H1 (cell line): ENCODE measurements at regions not wholly inside any gene's neighbourhood (a gene's known extent, or its start where the extent isn't known, plus 50 kb on each side); places are given as distances from the start of the nearest gene placed in this dataset.
A peak's percentile ranks its signal among the peaks of the same experiment; 100 is the strongest.

Experiments
- CTCF ChIA-PET: fragments of 300-600 bp; sonication (Branson Sonifier 250); formaldehyde crosslinking; loops from one replicate; lab custom pipeline; 2021; ENCODE audit not compliant: partially characterized antibody; lab: Charles Lee
- POLR2A ChIA-PET: fragments of 300-600 bp; sonication (Branson Sonifier 250); formaldehyde crosslinking; loops from one replicate; lab custom pipeline; 2021; ENCODE audit warnings: inconsistent platforms; ENCODE audit not compliant: partially characterized antibody; lab: Charles Lee
- DNase-seq, 2 experiments: peaks; one replicate each; pipeline versions ENCODE4 v3.0.0 to v3.0.0-alpha.2; 2010 to 2022; ENCODE audit warnings: low spot score in 2 of 2, low read depth in 1 of 2, mixed read lengths in 1 of 2
- FAIRE-seq: peaks from 2 replicates; lab custom pipeline; 2011; peaks lifted over from hg19 to GRCh38; lab: Jason Lieb, UNC
- H2AFZ ChIP-seq: 2 replicates; pipeline ENCODE4 v1.8.1; 2012; ENCODE audit warnings: low read length, inconsistent platforms
- H2AK5ac ChIP-seq: 2 replicates; pipeline ENCODE4 v1.6.1; 2013; ENCODE audit warnings: low read depth, low read length
- H2BK120ac ChIP-seq: replicated peaks from 2 replicates; pipeline ENCODE3; 2013; ENCODE audit warnings: low read depth, low read length, inconsistent platforms
- H2BK12ac ChIP-seq: 2 replicates; pipeline ENCODE4 v1.6.1; 2013; ENCODE audit warnings: low read depth, low read length
- H2BK15ac ChIP-seq: 2 replicates; pipeline ENCODE4 v1.6.1; 2013; ENCODE audit warnings: low read length
- H2BK20ac ChIP-seq: 2 replicates; pipeline ENCODE4 v1.6.1; 2013; ENCODE audit warnings: low read length
- H2BK5ac ChIP-seq: 2 replicates; pipeline ENCODE4 v1.6.1; 2013; ENCODE audit warnings: low read depth, low read length
- H3K14ac ChIP-seq: 2 replicates; pipeline ENCODE4 v1.6.1; 2013; ENCODE audit warnings: inconsistent platforms; ENCODE audit not compliant: insufficient read length
- H3K18ac ChIP-seq: 2 replicates; pipeline ENCODE4 v1.6.1; 2013; ENCODE audit warnings: low read length; ENCODE audit errors: extremely low read depth
- H3K23ac ChIP-seq: 2 replicates; pipeline ENCODE4 v1.6.1; 2013; ENCODE audit warnings: inconsistent platforms; ENCODE audit not compliant: insufficient read length
- H3K23me2 ChIP-seq: 2 replicates; pipeline ENCODE4 v1.6.1; 2013; ENCODE audit warnings: low read depth, low read length
- H3K27ac ChIP-seq: 2 replicates; pipeline ENCODE4 v1.6.1; 2011; ENCODE audit warnings: low read depth, low read length, inconsistent platforms
- H3K27me3 ChIP-seq, 4 experiments: replicated peaks in 1 of 4; 1 replicate in 1 of 4; 2 replicates in 3 of 4; pipeline versions ENCODE4 v1.6.1 to v1.8.1; 2011 to 2013; ENCODE audit warnings: low read length in 3 of 4, mild to moderate bottlenecking in 3 of 4, inconsistent platforms in 2 of 4, mixed read lengths in 2 of 4, moderate library complexity in 1 of 4; ENCODE audit not compliant: control insufficient read depth in 3 of 4, insufficient read depth in 3 of 4; ENCODE audit errors: extremely low read depth in 1 of 4
- H3K36me3 ChIP-seq, 4 experiments: 2 replicates each; pipeline versions ENCODE4 v1.6.1 to v1.8.1; 2011 to 2013; ENCODE audit warnings: mild to moderate bottlenecking in 4 of 4, low read length in 3 of 4, moderate library complexity in 2 of 4, control low read depth in 1 of 4, inconsistent platforms in 1 of 4; ENCODE audit not compliant: insufficient read depth in 4 of 4, control insufficient read depth in 2 of 4
- H3K4ac ChIP-seq: replicated peaks from 2 replicates; pipeline ENCODE3; 2013; ENCODE audit warnings: low read length, low read depth, mixed read lengths, inconsistent platforms; ENCODE audit not compliant: insufficient read length
- H3K4me1 ChIP-seq, 4 experiments: replicated peaks in 1 of 4; 1 replicate in 1 of 4; 2 replicates in 3 of 4; pipeline versions ENCODE4 v1.6.1 to v1.8.1; 2011 to 2013; ENCODE audit warnings: low read length in 3 of 4, inconsistent platforms in 2 of 4, mixed read lengths in 1 of 4; ENCODE audit not compliant: insufficient read depth in 4 of 4, control insufficient read depth in 3 of 4
- H3K4me2 ChIP-seq, 2 experiments: 2 replicates each; pipeline versions ENCODE4 v1.6.1 to v1.8.1; 2011 to 2013; ENCODE audit warnings: low read depth in 2 of 2, low read length in 2 of 2, control low read depth in 1 of 2, inconsistent platforms in 1 of 2, mild to moderate bottlenecking in 1 of 2; ENCODE audit not compliant: insufficient read depth in 1 of 2
- H3K4me3 ChIP-seq, 4 experiments: fragments of 200-600, 300-600 bp in 1 of 4; sonication (generic), shearing (Covaris generic), sonication (Bioruptor Twin) in 1 of 4; 2 replicates each; pipeline versions ENCODE4 v1.5.1 to v1.8.1; 2011 to 2016; ENCODE audit warnings: low read length in 4 of 4, low read depth in 3 of 4, control low read depth in 2 of 4, inconsistent platforms in 2 of 4, mild to moderate bottlenecking in 2 of 4, mixed read lengths in 1 of 4, moderate library complexity in 1 of 4; ENCODE audit not compliant: insufficient read depth in 2 of 4; ENCODE audit errors: extremely low read depth in 1 of 4
- H3K56ac ChIP-seq: replicated peaks from 2 replicates; pipeline ENCODE3; 2013; ENCODE audit warnings: low read depth, mild to moderate bottlenecking, mixed read lengths, low read length, inconsistent platforms; ENCODE audit not compliant: insufficient read length
- H3K79me1 ChIP-seq: 2 replicates; pipeline ENCODE4 v1.6.1; 2013; ENCODE audit warnings: low read depth, low read length, control low read depth
- H3K79me2 ChIP-seq, 2 experiments: 2 replicates each; pipeline versions ENCODE4 v1.6.1 to v1.8.1; 2012 to 2013; ENCODE audit warnings: low read length in 2 of 2, mild to moderate bottlenecking in 2 of 2, inconsistent platforms in 1 of 2; ENCODE audit not compliant: insufficient read depth in 2 of 2, control insufficient read depth in 1 of 2
- H3K9ac ChIP-seq, 4 experiments: replicated peaks in 1 of 4; 1 replicate in 1 of 4; 2 replicates in 3 of 4; pipeline versions ENCODE4 v1.6.1 to v1.8.1; 2011 to 2013; ENCODE audit warnings: low read depth in 3 of 4, low read length in 3 of 4, control low read depth in 2 of 4, mild to moderate bottlenecking in 2 of 4, moderate library complexity in 2 of 4, inconsistent platforms in 1 of 4; ENCODE audit errors: extremely low read depth in 1 of 4
- H3K9me3 ChIP-seq, 2 experiments: 2 replicates each; pipeline versions ENCODE4 v1.6.1 to v1.8.1; 2012 to 2013; ENCODE audit warnings: mild to moderate bottlenecking in 2 of 2, moderate library complexity in 2 of 2, control low read depth in 1 of 2, inconsistent platforms in 1 of 2, low read depth in 1 of 2, low read length in 1 of 2, mixed read lengths in 1 of 2; ENCODE audit not compliant: insufficient read depth in 2 of 2
- H4K20me1 ChIP-seq, 2 experiments: replicated peaks in 1 of 2; 2 replicates each; pipeline versions ENCODE3 to v1.8.1; 2011 to 2013; ENCODE audit warnings: inconsistent platforms in 2 of 2, low read length in 2 of 2, mild to moderate bottlenecking in 1 of 2; ENCODE audit not compliant: insufficient read depth in 2 of 2, control insufficient read depth in 1 of 2
- H4K5ac ChIP-seq: 2 replicates; pipeline ENCODE4 v1.6.1; 2013; ENCODE audit warnings: low read length, low read depth, mixed read lengths, inconsistent platforms; ENCODE audit not compliant: insufficient read length
- H4K8ac ChIP-seq: 2 replicates; pipeline ENCODE4 v1.8.0; 2013; ENCODE audit warnings: mild to moderate bottlenecking, moderate library complexity, low read length, inconsistent platforms; ENCODE audit not compliant: insufficient read depth; ENCODE audit errors: extremely low read depth
- H4K91ac ChIP-seq: replicated peaks from 2 replicates; pipeline ENCODE3; 2013; ENCODE audit warnings: low read length, mixed read lengths, inconsistent platforms; ENCODE audit not compliant: insufficient read length
- BRCA1 ChIP-seq: IDR thresholded peaks from 2 replicates; pipeline ENCODE4 v1.6.1; 2012; ENCODE audit warnings: low read depth, low read length, improper control_type of control experiment
- CBX5 ChIP-seq: fragments of 300-800, 300-1000 bp; sonication (generic); IDR thresholded peaks from 2 replicates; pipeline ENCODE4 v1.7.1; 2016; ENCODE audit warnings: antibody characterized with exemption, low read length, low read depth
- HDAC2 ChIP-seq, 2 experiments: fragments of 300-600 bp in 1 of 2; sonication (generic) in 1 of 2; IDR thresholded peaks; 2 replicates each; pipeline ENCODE4 v1.6.1; 2011 to 2012; ENCODE audit warnings: low read depth in 2 of 2, low read length in 2 of 2, mild to moderate bottlenecking in 2 of 2, moderate library complexity in 2 of 2, borderline replicate concordance in 1 of 2, inconsistent platforms in 1 of 2
- JUN ChIP-seq: IDR thresholded peaks from 2 replicates; pipeline ENCODE4 v1.6.1; 2011; ENCODE audit warnings: low read depth, mild to moderate bottlenecking, improper control_type of control experiment, low read length
- JUND ChIP-seq: IDR thresholded peaks from 2 replicates; pipeline ENCODE4 v1.6.1; 2011; ENCODE audit warnings: mild to moderate bottlenecking, improper control_type of control experiment, low read length
- KDM5A ChIP-seq: fragments of 200-600 bp; IDR thresholded peaks from 2 replicates; pipeline ENCODE4 v1.7.1; 2012; ENCODE audit warnings: mild to moderate bottlenecking, low read length, inconsistent platforms, mixed read lengths
- SP2 ChIP-seq: IDR thresholded peaks from 2 replicates; pipeline ENCODE4 v1.6.1; 2012; ENCODE audit warnings: mild to moderate bottlenecking, low read length, inconsistent platforms
- TCF12 ChIP-seq: IDR thresholded peaks from 2 replicates; pipeline ENCODE4 v1.6.1; 2011; ENCODE audit warnings: low read depth, mild to moderate bottlenecking, low read length
- YY1 ChIP-seq: IDR thresholded peaks from 2 replicates; pipeline ENCODE4 v1.6.1; 2011; ENCODE audit warnings: low read depth, mild to moderate bottlenecking, low read length
- WGBS, 2 experiments: shearing (Covaris generic) in 1 of 2; methylation state at CpG; one replicate each; pipeline versions ENCODE4 v1.1.6 to v1.1.7; 2013 to 2015; ENCODE audit warnings: low lambda C conversion rate in 2 of 2, mixed read lengths in 2 of 2, inconsistent platforms in 1 of 2, low coverage in 1 of 2, missing lambda C conversion rate in 1 of 2; ENCODE audit not compliant: insufficient replicate concordance in 2 of 2, insufficient coverage in 1 of 2, insufficient read length in 1 of 2; ENCODE audit errors: extremely low coverage in 1 of 2, missing lambda C conversion rate in 1 of 2; 5-methylcytosine and 5-hydroxymethylcytosine counted together
- TF ChIP-seq, protein P1 (sequence below): IDR thresholded peaks from 2 replicates; pipeline ENCODE4 v1.6.1; 2012; ENCODE audit warnings: low read length, inconsistent platforms
- TF ChIP-seq, protein P2 (sequence below): IDR thresholded peaks from 2 replicates; pipeline ENCODE4 v1.6.1; 2012; ENCODE audit warnings: inconsistent platforms
- TF ChIP-seq, protein P3 (sequence below): IDR thresholded peaks from 2 replicates; pipeline ENCODE4 v1.6.1; 2012; ENCODE audit warnings: inconsistent platforms

DNA sequence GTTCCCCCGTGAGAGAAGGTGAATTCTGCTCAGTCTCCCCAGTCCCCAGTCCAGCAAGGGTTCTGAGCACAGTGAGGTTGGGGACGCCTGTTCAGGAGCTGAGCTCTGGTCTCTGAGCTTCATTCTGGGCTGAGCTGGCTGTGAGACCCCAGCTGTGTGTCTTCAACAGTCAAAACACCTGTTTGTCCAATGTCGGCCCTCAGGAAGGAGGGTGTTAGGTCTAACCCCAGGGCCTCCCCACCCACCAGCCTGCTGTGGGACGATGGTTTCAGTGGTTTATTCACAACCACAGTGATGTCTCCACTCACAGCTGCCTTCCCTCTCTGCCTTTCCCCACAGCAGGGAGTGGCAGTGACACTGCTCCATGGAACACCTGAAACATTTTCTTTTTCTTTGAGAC, 1282.9 kb downstream of the TBC1D22A start:
- H3K56ac ChIP-seq: no peak overlapping the region
- no peak overlapping the region for H2BK120ac ChIP-seq
- ChIA-PET CTCF (interaction anchor here (1.2 kb wide), 1 partner anchor 207 kb away, joined by 3 read pairs; no protein-coding TSS in a partner anchor), POLR2A (no interaction called here)
- H4K91ac ChIP-seq: no peak overlapping the region
- H2AK5ac ChIP-seq: 0 out of 2 replicates have a peak overlapping the region, but pooled peaks have one; percentile 8
- H4K5ac ChIP-seq: no peak overlapping the region
- no peak overlapping the region for H3K18ac ChIP-seq
- FAIRE-seq (no peak), DNase-seq (no peak)
- no peak overlapping the region for H3K27ac ChIP-seq
- WGBS, 2 experiments: 90% methylated on average over 4 of the region's 4 CpGs; no CpG with 5 or more reads in 1 of the 2 experiments
- H3K4me2 ChIP-seq: no peak overlapping the region
- 0 out of 2 replicates have a peak overlapping the region, but pooled peaks have one; percentile 68 for H2BK12ac ChIP-seq
- no peaks in the 10 kb centered on the region for H3K79me1 ChIP-seq
- no peaks in the 10 kb centered on the region for H3K27me3 ChIP-seq
- no peak overlapping the region for H3K4ac ChIP-seq
- no peaks in the 10 kb centered on the region for H3K79me2 ChIP-seq
- H2AFZ ChIP-seq: no peak overlapping the region
- H3K23ac ChIP-seq: no peak overlapping the region
- no peak overlapping the region for H4K8ac ChIP-seq
- TF ChIP-seq YY1: no peak
- TF ChIP-seq, protein P1, sequence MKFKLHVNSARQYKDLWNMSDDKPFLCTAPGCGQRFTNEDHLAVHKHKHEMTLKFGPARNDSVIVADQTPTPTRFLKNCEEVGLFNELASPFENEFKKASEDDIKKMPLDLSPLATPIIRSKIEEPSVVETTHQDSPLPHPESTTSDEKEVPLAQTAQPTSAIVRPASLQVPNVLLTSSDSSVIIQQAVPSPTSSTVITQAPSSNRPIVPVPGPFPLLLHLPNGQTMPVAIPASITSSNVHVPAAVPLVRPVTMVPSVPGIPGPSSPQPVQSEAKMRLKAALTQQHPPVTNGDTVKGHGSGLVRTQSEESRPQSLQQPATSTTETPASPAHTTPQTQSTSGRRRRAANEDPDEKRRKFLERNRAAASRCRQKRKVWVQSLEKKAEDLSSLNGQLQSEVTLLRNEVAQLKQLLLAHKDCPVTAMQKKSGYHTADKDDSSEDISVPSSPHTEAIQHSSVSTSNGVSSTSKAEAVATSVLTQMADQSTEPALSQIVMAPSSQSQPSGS: no peak
- no peak for TF ChIP-seq JUND
- no peak for TF ChIP-seq BRCA1
- TF ChIP-seq, protein P2, sequence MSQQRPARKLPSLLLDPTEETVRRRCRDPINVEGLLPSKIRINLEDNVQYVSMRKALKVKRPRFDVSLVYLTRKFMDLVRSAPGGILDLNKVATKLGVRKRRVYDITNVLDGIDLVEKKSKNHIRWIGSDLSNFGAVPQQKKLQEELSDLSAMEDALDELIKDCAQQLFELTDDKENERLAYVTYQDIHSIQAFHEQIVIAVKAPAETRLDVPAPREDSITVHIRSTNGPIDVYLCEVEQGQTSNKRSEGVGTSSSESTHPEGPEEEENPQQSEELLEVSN: no peak
- no peak for TF ChIP-seq JUN
- no peak for TF ChIP-seq HDAC2 (IDR thresholded peaks at IDR 0.05; ENCODE audit: borderline replicate concordance in 1 of 2, low read depth in 2 of 2, low read length in 2 of 2)
- TF ChIP-seq SP2: no peak
- TF ChIP-seq TCF12: no peak
- no peak for TF ChIP-seq KDM5A
- no peak for TF ChIP-seq CBX5
- TF ChIP-seq, protein P3, sequence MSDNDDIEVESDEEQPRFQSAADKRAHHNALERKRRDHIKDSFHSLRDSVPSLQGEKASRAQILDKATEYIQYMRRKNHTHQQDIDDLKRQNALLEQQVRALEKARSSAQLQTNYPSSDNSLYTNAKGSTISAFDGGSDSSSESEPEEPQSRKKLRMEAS: no peak
- no peak overlapping the region for H2BK5ac ChIP-seq
- H3K9me3 ChIP-seq: no peaks in the 10 kb centered on the region
- H3K36me3 ChIP-seq: no peaks in the 10 kb centered on the region
- H3K4me1 ChIP-seq: peaks cover 0 to 3% (median 0%) of the 10 kb centered on the region in 4 experiments; a peak in 1 of 7 replicates
- no peak overlapping the region for H2BK15ac ChIP-seq
- H3K4me3 ChIP-seq: no peak overlapping the region
- peaks cover 2% of the 10 kb centered on the region; the same call in 1 of the 2 replicates for H3K23me2 ChIP-seq
- peaks cover 0 to 4% of the 10 kb centered on the region in 2 experiments for H4K20me1 ChIP-seq
- H2BK20ac ChIP-seq: no peak overlapping the region
- H3K9ac ChIP-seq: no peak overlapping the region
- no peak overlapping the region for H3K14ac ChIP-seq
